Activated CD8-positive, alpha-beta T cell treated with anti-CD3 and anti-CD28 coated beads for 36 hours (primary cell): ENCODE measurements at regions not wholly inside any gene's neighbourhood (a gene's known extent, or its start where the extent isn't known, plus 50 kb on each side); places are given as distances from the start of the nearest gene placed in this dataset.

Experiments used
- ATAC-seq: fragments of 200-7000 bp; cut with Tn5 transposase; one replicate; pipeline ENCODE4 v1.10.0; 2021; ENCODE audit warnings: mild to moderate bottlenecking, moderate library complexity
- CTCF ChIA-PET: fragments of 350-600 bp; sonication (Branson Sonifier 250); formaldehyde crosslinking; loops from one replicate; lab custom pipeline; 2021; ENCODE audit warnings: antibody characterized with exemption; lab: Charles Lee
- POLR2A ChIA-PET: fragments of 350-600 bp; sonication (Branson Sonifier 250); formaldehyde crosslinking; loops from one replicate; lab custom pipeline; 2021; ENCODE audit warnings: antibody characterized with exemption; lab: Charles Lee
- DNase-seq: peaks from one replicate; pipeline ENCODE4 v3.0.0-alpha.2; 2020
- H3K27ac Mint-ChIP-seq: one replicate; pipeline ENCODE4 v1.8.0; 2021; ENCODE audit warnings: mild to moderate bottlenecking, mixed read lengths
- H3K27me3 Mint-ChIP-seq: one replicate; pipeline ENCODE4 v1.8.0; 2021; ENCODE audit warnings: mixed read lengths
- H3K36me3 Mint-ChIP-seq: one replicate; pipeline ENCODE4 v1.8.0; 2021; ENCODE audit warnings: low read depth, mixed read lengths
- H3K4me1 Mint-ChIP-seq: one replicate; pipeline ENCODE4 v1.8.0; 2021; ENCODE audit warnings: low read depth, mixed read lengths
- H3K4me3 Mint-ChIP-seq: one replicate; pipeline ENCODE4 v1.8.0; 2021; ENCODE audit warnings: mild to moderate bottlenecking, moderate library complexity, mixed read lengths
- H3K9me3 Mint-ChIP-seq: one replicate; pipeline ENCODE4 v1.8.0; 2021; ENCODE audit warnings: mixed read lengths
- CTCF ChIP-seq: fragments of 200-600 bp; IDR thresholded peaks from one replicate; pipeline ENCODE4 v1.8.0; 2022; ENCODE audit warnings: antibody characterized with exemption, mild to moderate bottlenecking
- intact Hi-C: fragments of 100-400 bp; cut with micrococcal nuclease; formaldehyde crosslinking; loops from one replicate; pipeline ENCODE4 v1.10.0; 2022

GRCh38 chr1:226496453-226497015 is 52.0 kb upstream of the STUM start:
- no peak overlapping the region for H3K27ac Mint-ChIP-seq
- H3K36me3 Mint-ChIP-seq: no peaks in the 10 kb centered on the region
- no peak overlapping the region for H3K4me3 Mint-ChIP-seq
- ATAC-seq (no peak), DNase-seq (no peak)
- ChIA-PET CTCF (no interaction called here), POLR2A (no interaction called here)
- H3K4me1 Mint-ChIP-seq: no peaks in the 10 kb centered on the region
- intact Hi-C loops: no loop called here
- no peaks in the 10 kb centered on the region for H3K9me3 Mint-ChIP-seq
- H3K27me3 Mint-ChIP-seq: peaks cover 4% of the 10 kb centered on the region
- no peak for TF ChIP-seq CTCF

GRCh38 chr1:226497276-226497833 is 51.2 kb upstream of the STUM start:
- H3K4me3 Mint-ChIP-seq: no peak overlapping the region
- no peak overlapping the region for H3K27ac Mint-ChIP-seq
- intact Hi-C loops: no loop called here
- H3K36me3 Mint-ChIP-seq: no peaks in the 10 kb centered on the region
- no peak for TF ChIP-seq CTCF
- H3K9me3 Mint-ChIP-seq: no peaks in the 10 kb centered on the region
- H3K27me3 Mint-ChIP-seq: peaks cover 8% of the 10 kb centered on the region
- ATAC-seq (no peak), DNase-seq (no peak)
- CTCF ChIA-PET: no interaction called here
- no peaks in the 10 kb centered on the region for H3K4me1 Mint-ChIP-seq
- POLR2A ChIA-PET: no interaction called here

- ATAC-seq: no peak
- no peaks in the 10 kb centered on the region for H3K4me1 Mint-ChIP-seq
- H3K9me3 Mint-ChIP-seq: no peaks in the 10 kb centered on the region
- intact Hi-C loops: no loop called here
- DNase-seq: no peak
- TF ChIP-seq CTCF: no peak
- ChIA-PET POLR2A (no interaction called here), CTCF (interaction anchor here (0.8 kb wide), 1 partner anchor 52 kb away, joined by 3 read pairs; no protein-coding TSS in a partner anchor)
- H3K27ac Mint-ChIP-seq: no peak overlapping the region
- H3K27me3 Mint-ChIP-seq: peaks cover 10% of the 10 kb centered on the region
- no peak overlapping the region for H3K4me3 Mint-ChIP-seq
- no peaks in the 10 kb centered on the region for H3K36me3 Mint-ChIP-seq
Measured at GRCh38 chr1:226497991-226498639, 50.4 kb upstream of the STUM start.

GRCh38 chr1:226498640-226499008 is 49.9 kb upstream of the STUM start:
- intact Hi-C loops: no loop called here
- ChIA-PET CTCF (interaction anchor here (0.8 kb wide), 1 partner anchor 52 kb away, joined by 3 read pairs; no protein-coding TSS in a partner anchor), POLR2A (no interaction called here)
- DNase-seq: no peak
- TF ChIP-seq CTCF: no peak
- Mint-ChIP-seq H3K27me3 (peaks cover 10% of the 10 kb centered on the region), H3K27ac (no peak overlapping the region), H3K4me3 (no peak overlapping the region), H3K9me3 (no peaks in the 10 kb centered on the region), H3K36me3 (no peaks in the 10 kb centered on the region), H3K4me1 (no peaks in the 10 kb centered on the region)
- no peak for ATAC-seq
